ENCODE measurements at regions not wholly inside any gene's neighbourhood (a gene's known extent, or its start where the extent isn't known, plus 50 kb on each side); places are given as distances from the start of the nearest gene placed in this dataset.

DNA sequence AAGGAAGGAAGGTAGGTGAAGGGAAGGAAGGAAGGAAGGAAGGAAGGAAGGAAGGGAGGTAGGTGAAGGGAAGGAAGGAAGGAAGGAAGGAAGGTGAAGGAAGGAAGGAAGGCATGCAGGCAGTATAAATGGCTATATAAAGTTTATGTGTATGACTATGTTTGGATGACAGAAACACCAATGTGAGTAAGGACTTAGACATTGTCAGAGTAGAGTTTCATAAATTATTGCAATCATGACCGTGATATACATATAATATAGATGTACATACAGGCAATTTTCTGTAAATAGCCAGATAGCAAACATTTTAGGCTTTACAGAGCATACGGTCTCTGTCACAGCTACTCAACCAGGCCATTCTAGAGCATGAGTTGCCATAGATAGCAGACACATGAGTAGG, 133.8 kb upstream of the AKR1E2 start:
- Mint-ChIP-seq H3K9me3 (ENCODE audit: unreplicated experiment) (peaks cover 5% of the 10 kb centered on the region), H3K4me1 (ENCODE audit: low read depth, unreplicated experiment) (peaks cover 29% of the 10 kb centered on the region), H3K27me3 (ENCODE audit: low read depth, unreplicated experiment) (no peaks in the 10 kb centered on the region), H3K36me3 (ENCODE audit: low read depth, unreplicated experiment) (no peaks in the 10 kb centered on the region), H3K4me3 (ENCODE audit: unreplicated experiment) (no peak overlapping the region), H3K27ac (ENCODE audit: unreplicated experiment) (no peak overlapping the region)
- no peaks in the 10 kb centered on the region for H3K9me3 ChIP-seq (ENCODE audit: insufficient read depth, low read depth, low read length)
- H3K9ac ChIP-seq (ENCODE audit: low read length) = peak overlapping the region; percentile 58
- H3K27ac ChIP-seq (ENCODE audit: low read depth, low read length) = no peak overlapping the region
- no peaks in the 10 kb centered on the region for H3K79me2 ChIP-seq (ENCODE audit: insufficient read depth, low read length)
- H4K20me1 ChIP-seq (ENCODE audit: insufficient read depth, low read length) = no peaks in the 10 kb centered on the region
- H3K4me3 ChIP-seq (ENCODE audit: insufficient read depth, low read depth, low read length) = no peak overlapping the region
- peaks cover 13% of the 10 kb centered on the region for H3K4me1 ChIP-seq (ENCODE audit: insufficient read depth, low read length)
- peak; percentile 50 for FAIRE-seq
- no peak for DNase-seq (ENCODE audit: low read depth)
- H3K27me3 ChIP-seq (ENCODE audit: insufficient read depth, low read length) = no peaks in the 10 kb centered on the region
- no peak overlapping the region for H2AFZ ChIP-seq (ENCODE audit: low read depth, low read length)
- H3K4me2 ChIP-seq (ENCODE audit: low read length) = peak overlapping the region; percentile 49
- TF ChIP-seq, protein P1, sequence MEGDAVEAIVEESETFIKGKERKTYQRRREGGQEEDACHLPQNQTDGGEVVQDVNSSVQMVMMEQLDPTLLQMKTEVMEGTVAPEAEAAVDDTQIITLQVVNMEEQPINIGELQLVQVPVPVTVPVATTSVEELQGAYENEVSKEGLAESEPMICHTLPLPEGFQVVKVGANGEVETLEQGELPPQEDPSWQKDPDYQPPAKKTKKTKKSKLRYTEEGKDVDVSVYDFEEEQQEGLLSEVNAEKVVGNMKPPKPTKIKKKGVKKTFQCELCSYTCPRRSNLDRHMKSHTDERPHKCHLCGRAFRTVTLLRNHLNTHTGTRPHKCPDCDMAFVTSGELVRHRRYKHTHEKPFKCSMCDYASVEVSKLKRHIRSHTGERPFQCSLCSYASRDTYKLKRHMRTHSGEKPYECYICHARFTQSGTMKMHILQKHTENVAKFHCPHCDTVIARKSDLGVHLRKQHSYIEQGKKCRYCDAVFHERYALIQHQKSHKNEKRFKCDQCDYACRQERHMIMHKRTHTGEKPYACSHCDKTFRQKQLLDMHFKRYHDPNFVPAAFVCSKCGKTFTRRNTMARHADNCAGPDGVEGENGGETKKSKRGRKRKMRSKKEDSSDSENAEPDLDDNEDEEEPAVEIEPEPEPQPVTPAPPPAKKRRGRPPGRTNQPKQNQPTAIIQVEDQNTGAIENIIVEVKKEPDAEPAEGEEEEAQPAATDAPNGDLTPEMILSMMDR (IDR thresholded peaks at IDR 0.05; ENCODE audit: insufficient read depth, low read depth, low read length) = no peak
- TF ChIP-seq EZH2 (IDR thresholded peaks at IDR 0.05; ENCODE audit: insufficient read depth, low read length) = no peak
- H3K36me3 ChIP-seq (ENCODE audit: insufficient read depth, low read length) = no peaks in the 10 kb centered on the region

- H3K4me1 ChIP-seq (ENCODE audit: insufficient read depth, low read length) = peaks cover 17% of the 10 kb centered on the region
- H2AFZ ChIP-seq (ENCODE audit: low read depth, low read length) = peak overlapping the region; percentile 33
- Mint-ChIP-seq H3K36me3 (ENCODE audit: low read depth, unreplicated experiment) (no peaks in the 10 kb centered on the region), H3K4me3 (ENCODE audit: unreplicated experiment) (no peak overlapping the region), H3K4me1 (ENCODE audit: low read depth, unreplicated experiment) (peaks cover 31% of the 10 kb centered on the region), H3K27ac (ENCODE audit: unreplicated experiment) (peak overlapping the region; percentile 95), H3K27me3 (ENCODE audit: low read depth, unreplicated experiment) (no peaks in the 10 kb centered on the region), H3K9me3 (ENCODE audit: unreplicated experiment) (peaks cover 5% of the 10 kb centered on the region)
- peak overlapping the region; percentile 69 for H3K27ac ChIP-seq (ENCODE audit: low read depth, low read length)
- H3K4me3 ChIP-seq (ENCODE audit: insufficient read depth, low read depth, low read length) = no peak overlapping the region
- peak; percentile 70 for DNase-seq (ENCODE audit: low read depth)
- H3K27me3 ChIP-seq (ENCODE audit: insufficient read depth, low read length) = no peaks in the 10 kb centered on the region
- no peaks in the 10 kb centered on the region for H3K79me2 ChIP-seq (ENCODE audit: insufficient read depth, low read length)
- peak overlapping the region; percentile 49 for H3K4me2 ChIP-seq (ENCODE audit: low read length)
- no peaks in the 10 kb centered on the region for H3K9me3 ChIP-seq (ENCODE audit: insufficient read depth, low read depth, low read length)
- peak; percentile 47 for FAIRE-seq
- H4K20me1 ChIP-seq (ENCODE audit: insufficient read depth, low read length) = no peaks in the 10 kb centered on the region
- TF ChIP-seq, protein P1 (IDR thresholded peaks at IDR 0.05; ENCODE audit: insufficient read depth, low read depth, low read length) = no peak
- H3K9ac ChIP-seq (ENCODE audit: low read length) = peak overlapping the region; percentile 58
- no peaks in the 10 kb centered on the region for H3K36me3 ChIP-seq (ENCODE audit: insufficient read depth, low read length)
Observed at GRCh38 chr10:4691776-4692175, 134.2 kb upstream of the AKR1E2 start.

DNA sequence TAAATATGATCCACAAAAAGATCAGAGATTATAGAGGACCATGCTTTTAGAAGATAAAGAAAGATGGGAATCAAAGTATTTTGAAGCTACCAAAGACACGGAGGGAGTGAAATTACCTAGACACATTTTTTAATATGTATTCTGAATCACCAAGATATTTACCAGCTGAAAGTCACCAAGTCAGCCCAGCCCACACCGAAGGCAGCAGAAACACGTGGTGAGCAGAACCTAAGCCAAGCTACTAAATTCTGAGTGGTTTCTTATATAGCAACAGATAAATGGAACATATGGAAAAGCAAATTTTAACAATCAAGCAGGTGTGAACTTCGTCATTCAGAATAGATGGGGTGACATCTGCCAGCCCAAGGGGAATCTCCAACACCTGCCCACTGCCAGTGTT, 134.7 kb upstream of the AKR1E2 start:
- Histone ChIP-seq H3K4me3 (ENCODE audit: insufficient read depth, low read depth, low read length) (no peak overlapping the region), H2AFZ (ENCODE audit: low read depth, low read length) (peak overlapping the region; percentile 33), H3K9ac (ENCODE audit: low read length) (peak overlapping the region; percentile 58), H3K27me3 (ENCODE audit: insufficient read depth, low read length) (no peaks in the 10 kb centered on the region), H3K9me3 (ENCODE audit: insufficient read depth, low read depth, low read length) (no peaks in the 10 kb centered on the region), H3K4me1 (ENCODE audit: insufficient read depth, low read length) (peaks cover 18% of the 10 kb centered on the region), H3K36me3 (ENCODE audit: insufficient read depth, low read length) (no peaks in the 10 kb centered on the region), H3K4me2 (ENCODE audit: low read length) (peak overlapping the region; percentile 49), H4K20me1 (ENCODE audit: insufficient read depth, low read length) (no peaks in the 10 kb centered on the region), H3K27ac (ENCODE audit: low read depth, low read length) (peak overlapping the region; percentile 69), H3K79me2 (ENCODE audit: insufficient read depth, low read length) (no peaks in the 10 kb centered on the region)
- peak overlapping the region; percentile 95 for H3K27ac Mint-ChIP-seq (ENCODE audit: unreplicated experiment)
- no peaks in the 10 kb centered on the region for H3K27me3 Mint-ChIP-seq (ENCODE audit: low read depth, unreplicated experiment)
- TF ChIP-seq, protein P1 (IDR thresholded peaks at IDR 0.05; ENCODE audit: insufficient read depth, low read depth, low read length) = no peak
- no peak for TF ChIP-seq EZH2 (IDR thresholded peaks at IDR 0.05; ENCODE audit: insufficient read depth, low read length)
- FAIRE-seq (no peak), DNase-seq (ENCODE audit: low read depth) (peak; percentile 26)
- H3K4me1 Mint-ChIP-seq (ENCODE audit: low read depth, unreplicated experiment) = peaks cover 36% of the 10 kb centered on the region
- H3K9me3 Mint-ChIP-seq (ENCODE audit: unreplicated experiment) = peaks cover 5% of the 10 kb centered on the region
- H3K36me3 Mint-ChIP-seq (ENCODE audit: low read depth, unreplicated experiment) = no peaks in the 10 kb centered on the region
- no peak overlapping the region for H3K4me3 Mint-ChIP-seq (ENCODE audit: unreplicated experiment)
